GM21390 (cell line): ENCODE measurements at regions not wholly inside any gene's neighbourhood (a gene's known extent, or its start where the extent isn't known, plus 50 kb on each side); places are given as distances from the start of the nearest gene placed in this dataset.

Experiments
- ATAC-seq: cut with Tn5 transposase; IDR thresholded peaks from one replicate; pipeline ENCODE4 v1.9.1; 2021; ENCODE audit not compliant: unreplicated experiment

- no peak for ATAC-seq
These were observed 136.1 kb upstream of the FAM83B start for GRCh38 chr6:54710456-54710855.

GRCh38 chr6:54716010-54716409, 130.6 kb upstream of the FAM83B start:
- no peak for ATAC-seq

GRCh38 chr6:54716877-54717276, 129.7 kb upstream of the FAM83B start:
- no peak for ATAC-seq

GRCh38 chr6:54717849-54718455, 128.6 kb upstream of the FAM83B start:
- ATAC-seq: peak; percentile 91

GRCh38 chr6:54718541-54719023, 128.0 kb upstream of the FAM83B start:
- ATAC-seq: no peak

GRCh38 chr6:54719131-54719530, 127.4 kb upstream of the FAM83B start:
- ATAC-seq: no peak

GRCh38 chr6:54719633-54720032, 126.9 kb upstream of the FAM83B start:
- no peak for ATAC-seq

GRCh38 chr6:54722328-54722727, 124.2 kb upstream of the FAM83B start:
- ATAC-seq: no peak

- ATAC-seq: no peak
These were observed 116.9 kb upstream of the FAM83B start for GRCh38 chr6:54729716-54730115.

- no peak for ATAC-seq
These were observed 115.6 kb upstream of the FAM83B start for GRCh38 chr6:54730767-54731630.

GRCh38 chr6:54737247-54737646, 109.3 kb upstream of the FAM83B start:
- peak; percentile 66 for ATAC-seq

GRCh38 chr6:54747955-54748354, 98.6 kb upstream of the FAM83B start:
- ATAC-seq: no peak

- ATAC-seq: no peak
These were observed 92.2 kb upstream of the FAM83B start for GRCh38 chr6:54754406-54754805.

GRCh38 chr6:54758340-54758739, 88.2 kb upstream of the FAM83B start:
- no peak for ATAC-seq

GRCh38 chr6:54768494-54768893, 78.1 kb upstream of the FAM83B start:
- no peak for ATAC-seq

- no peak for ATAC-seq
These were observed 76.2 kb upstream of the FAM83B start for GRCh38 chr6:54770328-54770727.

- ATAC-seq: no peak
These were observed 74.6 kb upstream of the FAM83B start for GRCh38 chr6:54771968-54772367.

- no peak for ATAC-seq
These were observed 74.0 kb upstream of the FAM83B start for GRCh38 chr6:54772610-54773009.

GRCh38 chr6:54775576-54775975, 71.0 kb upstream of the FAM83B start:
- ATAC-seq: no peak

GRCh38 chr6:54776891-54777290, 69.7 kb upstream of the FAM83B start:
- no peak for ATAC-seq

GRCh38 chr6:54778731-54779130, 67.8 kb upstream of the FAM83B start:
- no peak for ATAC-seq

GRCh38 chr6:54784011-54784410, 62.6 kb upstream of the FAM83B start:
- no peak for ATAC-seq
